NT2/D1 (cell line): ENCODE measurements at regions not wholly inside any gene's neighbourhood (a gene's known extent, or its start where the extent isn't known, plus 50 kb on each side); places are given as distances from the start of the nearest gene placed in this dataset.

Experiments used
- YY1 ChIP-seq: IDR thresholded peaks from 2 replicates; pipeline ENCODE4 v1.6.1; 2011; ENCODE audit not compliant: insufficient read length, insufficient read depth
- ZNF274 ChIP-seq: IDR thresholded peaks from 2 replicates; pipeline ENCODE4 v1.6.1; 2011; ENCODE audit warnings: mild to moderate bottlenecking, low read depth, low read length

DNA sequence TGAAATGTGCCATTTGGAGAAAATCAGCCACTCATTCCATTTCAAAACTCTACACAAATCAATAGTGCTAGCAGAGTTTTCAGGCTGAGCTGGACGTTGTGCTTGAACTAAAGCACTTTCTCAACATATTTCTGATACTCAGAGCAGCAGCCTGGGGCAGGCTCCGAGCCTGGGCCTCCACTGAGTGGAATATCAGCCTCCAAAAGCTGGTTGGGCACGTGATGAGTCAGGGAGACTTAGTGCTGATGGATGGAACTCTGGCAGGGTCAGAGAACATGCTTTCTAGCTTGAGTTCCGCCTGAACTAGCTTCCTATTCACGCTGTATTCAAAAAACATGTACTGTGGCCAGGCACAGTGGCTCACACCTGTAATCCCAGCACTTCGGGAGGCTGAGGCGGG, 85.8 kb upstream of the PCDH8 start:
- TF ChIP-seq ZNF274 (no peak), YY1 (no peak)
